ENCODE measurements at regions not wholly inside any gene's neighbourhood (a gene's known extent, or its start where the extent isn't known, plus 50 kb on each side); places are given as distances from the start of the nearest gene placed in this dataset.

DNA sequence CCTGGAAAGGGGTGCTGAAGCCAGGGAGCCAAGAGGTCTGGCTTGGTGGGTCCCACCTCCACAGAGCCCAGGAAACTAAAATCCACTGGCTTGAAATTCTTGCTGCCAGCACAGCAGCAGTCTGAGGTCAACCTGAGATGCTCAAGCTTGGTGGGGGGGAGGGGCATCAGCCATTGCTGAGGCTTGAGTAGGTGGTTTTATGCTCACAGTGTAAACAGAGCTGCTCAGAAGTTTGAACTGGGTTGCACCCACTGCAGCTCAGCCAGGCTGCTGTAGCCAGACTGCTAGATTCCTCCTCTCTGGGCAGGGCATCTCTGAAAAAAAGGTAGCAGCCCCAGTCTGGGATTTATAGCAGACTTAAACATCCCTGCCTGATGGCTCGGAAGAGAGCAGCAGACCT, 55.5 kb upstream of the FBXL17 start:
- TF ChIP-seq, protein P1, sequence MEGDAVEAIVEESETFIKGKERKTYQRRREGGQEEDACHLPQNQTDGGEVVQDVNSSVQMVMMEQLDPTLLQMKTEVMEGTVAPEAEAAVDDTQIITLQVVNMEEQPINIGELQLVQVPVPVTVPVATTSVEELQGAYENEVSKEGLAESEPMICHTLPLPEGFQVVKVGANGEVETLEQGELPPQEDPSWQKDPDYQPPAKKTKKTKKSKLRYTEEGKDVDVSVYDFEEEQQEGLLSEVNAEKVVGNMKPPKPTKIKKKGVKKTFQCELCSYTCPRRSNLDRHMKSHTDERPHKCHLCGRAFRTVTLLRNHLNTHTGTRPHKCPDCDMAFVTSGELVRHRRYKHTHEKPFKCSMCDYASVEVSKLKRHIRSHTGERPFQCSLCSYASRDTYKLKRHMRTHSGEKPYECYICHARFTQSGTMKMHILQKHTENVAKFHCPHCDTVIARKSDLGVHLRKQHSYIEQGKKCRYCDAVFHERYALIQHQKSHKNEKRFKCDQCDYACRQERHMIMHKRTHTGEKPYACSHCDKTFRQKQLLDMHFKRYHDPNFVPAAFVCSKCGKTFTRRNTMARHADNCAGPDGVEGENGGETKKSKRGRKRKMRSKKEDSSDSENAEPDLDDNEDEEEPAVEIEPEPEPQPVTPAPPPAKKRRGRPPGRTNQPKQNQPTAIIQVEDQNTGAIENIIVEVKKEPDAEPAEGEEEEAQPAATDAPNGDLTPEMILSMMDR (IDR thresholded peaks at IDR 0.05; ENCODE audit: low read depth, low read length, missing control alignments), result no peak
- in situ Hi-C loops (cut with HindIII; ENCODE audit: low sequenced_read_pairs), result no loop called here
- no peak for DNase-seq (ENCODE audit: low read depth)
- H3K4me3 ChIP-seq (ENCODE audit: low read depth, low read length), result no peak overlapping the region

- in situ Hi-C loops (cut with HindIII; ENCODE audit: low sequenced_read_pairs), result no loop called here
- no peak overlapping the region for H3K4me3 ChIP-seq (ENCODE audit: low read depth, low read length)
- TF ChIP-seq, protein P1 (IDR thresholded peaks at IDR 0.05; ENCODE audit: low read depth, low read length, missing control alignments), result no peak
- DNase-seq (ENCODE audit: low read depth), result no peak
Observed at GRCh38 chr5:108436696-108437095, 54.8 kb upstream of the FBXL17 start.

GRCh38 chr5:108433600-108433999, 51.7 kb upstream of the FBXL17 start:
- in situ Hi-C loops (cut with HindIII; ENCODE audit: low sequenced_read_pairs), result no loop called here
- no peak overlapping the region for H3K4me3 ChIP-seq (ENCODE audit: low read depth, low read length)
- no peak for DNase-seq (ENCODE audit: low read depth)
- TF ChIP-seq, protein P1 (IDR thresholded peaks at IDR 0.05; ENCODE audit: low read depth, low read length, missing control alignments), result no peak

- DNase-seq (ENCODE audit: low read depth), result no peak
- TF ChIP-seq, protein P1 (IDR thresholded peaks at IDR 0.05; ENCODE audit: low read depth, low read length, missing control alignments), result no peak
- in situ Hi-C loops (cut with HindIII; ENCODE audit: low sequenced_read_pairs), result no loop called here
- no peak overlapping the region for H3K4me3 ChIP-seq (ENCODE audit: low read depth, low read length)
Observed at GRCh38 chr5:108432024-108432423, 50.1 kb upstream of the FBXL17 start.

Data from astrocyte of the cerebellum (primary cell).